NCI-H82 treated with DMSO at 0.1 percent for 48 hours (cell line): ENCODE measurements at regions not wholly inside any gene's neighbourhood (a gene's known extent, or its start where the extent isn't known, plus 50 kb on each side); places are given as distances from the start of the nearest gene placed in this dataset.
"Not testable (repeated sequence)": the region's sequence is repeated elsewhere in the genome, so short reads cannot be mapped to it uniquely, and the experiment has no call there.

ENCODE experiments used
- DNase-seq: peaks from one replicate; lab custom pipeline; 2025; ENCODE audit not compliant: unreplicated experiment; lab: John Stamatoyannopoulos, UW

DNA sequence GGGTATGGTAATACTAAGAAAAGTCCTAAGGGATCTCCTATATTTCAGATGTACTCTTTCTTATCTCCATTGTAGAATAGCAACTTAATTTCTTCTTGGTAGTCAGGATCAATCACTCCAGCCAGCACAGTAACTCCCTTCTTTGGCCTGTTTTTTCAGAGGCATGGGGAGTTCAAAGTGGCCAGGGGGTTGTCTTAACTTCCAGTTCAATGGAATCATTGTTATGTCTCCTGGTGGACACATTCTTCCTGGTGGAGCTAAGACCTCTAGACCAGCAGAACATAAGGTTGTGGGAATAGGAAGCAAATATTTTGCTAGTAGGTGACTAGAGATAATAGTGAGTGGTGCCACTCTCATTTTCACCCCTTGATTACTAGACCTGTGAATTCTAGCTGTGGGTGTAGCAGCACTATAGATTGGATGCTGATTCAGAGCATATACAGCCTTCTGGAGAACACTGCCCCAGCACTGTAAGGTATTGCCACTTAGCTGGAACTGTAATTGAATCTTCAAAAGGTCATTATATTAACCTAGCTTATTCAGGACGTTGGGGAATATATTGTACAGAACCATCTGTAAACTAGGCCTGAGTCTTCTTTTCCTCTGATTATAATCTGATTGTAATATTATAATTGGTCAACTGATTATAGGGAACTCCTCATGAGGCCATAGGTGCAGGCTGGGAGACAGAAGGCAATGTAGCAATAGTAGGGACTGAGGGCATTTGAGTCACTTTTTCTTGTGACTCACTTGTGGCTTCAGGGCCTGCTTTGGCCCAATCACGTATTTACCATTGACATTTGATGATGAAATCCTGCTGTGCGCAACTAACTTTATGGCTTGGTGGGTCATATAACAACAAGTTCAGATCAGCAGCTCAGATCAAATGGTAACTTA lies 60.2 kb upstream of the ATP2B1 start:
- DNase-seq = no peak

GRCh38 chr12:89765959-89766824 lies 57.6 kb upstream of the ATP2B1 start:
- no peak for DNase-seq

- DNase-seq = not testable (repeated sequence)
Observed at GRCh38 chr12:89764164-89764563, 55.5 kb upstream of the ATP2B1 start.

DNA sequence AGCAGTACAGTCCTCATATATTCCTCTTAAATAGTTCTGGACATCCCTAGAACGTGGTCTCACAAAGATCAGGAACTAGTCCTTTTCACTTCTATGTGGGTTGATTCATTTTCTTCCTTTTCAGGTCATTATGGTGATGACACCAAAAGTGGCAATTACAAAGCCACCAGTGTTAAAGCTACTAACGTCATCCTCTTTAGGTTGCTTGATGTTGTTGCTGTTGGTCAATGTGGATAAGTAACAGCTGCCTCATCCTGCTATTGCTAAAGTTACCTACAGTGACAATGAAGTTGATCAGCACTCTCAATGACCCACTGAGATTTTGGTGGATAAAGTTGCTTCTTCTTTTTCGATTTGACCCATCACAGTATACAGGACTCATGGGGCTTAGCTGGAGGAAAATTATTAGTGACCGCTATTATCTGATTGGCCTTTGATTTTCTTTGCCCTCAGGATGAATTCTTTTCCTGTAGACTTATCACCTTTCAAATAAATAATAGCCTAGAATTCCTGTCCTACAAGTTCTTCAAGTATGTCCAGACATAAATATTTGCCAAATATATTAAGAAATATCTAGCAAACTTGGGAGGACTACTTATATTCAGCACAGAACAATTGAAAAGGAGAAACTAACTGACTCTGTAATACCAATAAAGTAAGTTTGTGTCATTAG lies 54.0 kb upstream of the ATP2B1 start:
- no peak for DNase-seq

DNA sequence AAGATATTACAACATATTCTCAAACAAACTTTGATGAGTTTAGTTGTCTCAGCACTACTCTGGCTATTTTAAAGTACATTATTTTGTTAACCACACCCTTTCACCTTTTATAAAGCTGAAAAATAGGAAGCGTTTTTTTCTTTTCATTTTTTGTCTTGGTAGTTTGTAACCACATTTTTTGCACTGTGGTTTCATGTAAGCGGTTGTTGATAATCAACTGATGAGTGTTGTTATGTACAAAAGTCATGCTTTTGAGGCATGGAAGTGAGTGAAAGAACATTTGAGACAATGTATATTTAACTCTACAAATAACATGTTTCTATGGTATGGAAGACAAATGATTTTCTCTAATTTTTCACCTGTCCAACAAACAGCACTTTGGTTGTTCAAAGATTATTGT lies 52.1 kb upstream of the ATP2B1 start:
- DNase-seq = no peak
